Loucy (cell line): ENCODE measurements at regions not wholly inside any gene's neighbourhood (a gene's known extent, or its start where the extent isn't known, plus 50 kb on each side); places are given as distances from the start of the nearest gene placed in this dataset.

ENCODE experiments used
- H2AFZ ChIP-seq: fragments of 200-600 bp; sonication (generic); 2 replicates; pipeline ENCODE4 v1.6.0; 2016; ENCODE audit warnings: antibody characterized with exemption, mild to moderate bottlenecking, low read length, moderate library complexity
- H3F3A ChIP-seq: fragments of 200-600 bp; 2 replicates; pipeline ENCODE4 v1.6.0; 2016; ENCODE audit warnings: antibody characterized with exemption, low read depth, mild to moderate bottlenecking
- H3K27me3 ChIP-seq: fragments of 200-600 bp; sonication (generic); 2 replicates; pipeline ENCODE4 v1.6.1; 2014; ENCODE audit warnings: low read length, mild to moderate bottlenecking; ENCODE audit not compliant: insufficient read depth, poor library complexity, severe bottlenecking
- H3K36me3 ChIP-seq: fragments of 200-600 bp; sonication (generic); 2 replicates; pipeline ENCODE4 v1.6.1; 2016; ENCODE audit warnings: low read length; ENCODE audit not compliant: insufficient read depth
- H3K4me1 ChIP-seq: fragments of 200-600 bp; sonication (generic); 2 replicates; pipeline ENCODE4 v1.5.1; 2014; ENCODE audit warnings: low read length, mild to moderate bottlenecking; ENCODE audit not compliant: insufficient read depth, poor library complexity, severe bottlenecking
- H3K4me2 ChIP-seq: fragments of 200-600 bp; sonication (generic); 2 replicates; pipeline ENCODE4 v1.6.0; 2014; ENCODE audit warnings: antibody characterized with exemption, low read length, low read depth, mild to moderate bottlenecking; ENCODE audit not compliant: poor library complexity, severe bottlenecking
- H3K4me3 ChIP-seq: fragments of 200-600 bp; sonication (generic); 2 replicates; pipeline ENCODE4 v1.5.1; 2014; ENCODE audit warnings: low read length, mild to moderate bottlenecking, mixed read lengths; ENCODE audit not compliant: poor library complexity, severe bottlenecking
- H3K79me2 ChIP-seq: fragments of 200-600 bp; sonication (generic); 2 replicates; pipeline ENCODE4 v1.6.1; 2014; ENCODE audit warnings: low read length; ENCODE audit not compliant: insufficient read depth
- H3K9ac ChIP-seq: fragments of 200-600 bp; sonication (generic); 2 replicates; pipeline ENCODE4 v1.6.0; 2014; ENCODE audit warnings: mild to moderate bottlenecking, low read depth, low read length, moderate library complexity; ENCODE audit not compliant: poor library complexity, severe bottlenecking
- H3K9me2 ChIP-seq: fragments of 200-600 bp; sonication (generic); replicated peaks from 2 replicates; pipeline ENCODE4 v1.6.1; 2016; ENCODE audit warnings: low read depth, low read length, mixed read lengths
- H3K9me3 ChIP-seq: fragments of 200-600 bp; sonication (generic); 2 replicates; pipeline ENCODE4 v1.6.1; 2014; ENCODE audit warnings: mild to moderate bottlenecking, antibody characterized with exemption, low read length, low read depth; ENCODE audit not compliant: insufficient read depth
- H4K20me1 ChIP-seq: fragments of 200-600 bp; sonication (generic); 2 replicates; pipeline ENCODE4 v1.6.0; 2014; ENCODE audit warnings: antibody characterized with exemption, low read length, mild to moderate bottlenecking; ENCODE audit not compliant: insufficient read depth, poor library complexity, severe bottlenecking
- CTCF ChIP-seq: fragments of 200-600 bp; sonication (generic); conservative IDR thresholded peaks from 2 replicates; pipeline ENCODE4 v1.5.1; 2014; ENCODE audit warnings: mild to moderate bottlenecking, antibody characterized with exemption, low read length
- EZH2phosphoT487 ChIP-seq: fragments of 200-600 bp; IDR thresholded peaks from 2 replicates; pipeline ENCODE4 v1.6.1; 2018; ENCODE audit warnings: antibody characterized with exemption, mild to moderate bottlenecking, moderate library complexity, borderline replicate concordance

GRCh38 chr21:16199539-16199938 lies 469.8 kb downstream of the USP25 start:
- H3K9me3 ChIP-seq: no peaks in the 10 kb centered on the region

GRCh38 chr21:16201718-16202117 lies 471.9 kb downstream of the USP25 start:
- no peaks in the 10 kb centered on the region for H4K20me1 ChIP-seq
- H3K9me2 ChIP-seq: no peaks in the 10 kb centered on the region

More at GRCh38 chr21:16199539-16199938, 469.8 kb downstream of the USP25 start:
- H3K9ac ChIP-seq: no peak overlapping the region
- H3K36me3 ChIP-seq: no peaks in the 10 kb centered on the region
- H4K20me1 ChIP-seq: no peaks in the 10 kb centered on the region
- TF ChIP-seq CTCF (no peak), EZH2phosphoT487 (no peak)
- no peaks in the 10 kb centered on the region for H3K27me3 ChIP-seq
- no peaks in the 10 kb centered on the region for H3K9me2 ChIP-seq
- no peaks in the 10 kb centered on the region for H3K79me2 ChIP-seq
- no peak overlapping the region for H2AFZ ChIP-seq
- no peak overlapping the region for H3K4me3 ChIP-seq
- no peak overlapping the region for H3K4me2 ChIP-seq
- H3K4me1 ChIP-seq: no peaks in the 10 kb centered on the region
- no peaks in the 10 kb centered on the region for H3F3A ChIP-seq

GRCh38 chr21:16205527-16205926 lies 475.7 kb downstream of the USP25 start:
- TF ChIP-seq EZH2phosphoT487: no peak
- no peak for TF ChIP-seq CTCF
- Histone ChIP-seq H3K4me3 (no peak overlapping the region), H3K79me2 (no peaks in the 10 kb centered on the region), H3K27me3 (no peaks in the 10 kb centered on the region), H3K4me2 (no peak overlapping the region), H2AFZ (no peak overlapping the region), H3F3A (no peaks in the 10 kb centered on the region), H4K20me1 (no peaks in the 10 kb centered on the region), H3K9ac (no peak overlapping the region), H3K36me3 (no peaks in the 10 kb centered on the region), H3K4me1 (no peaks in the 10 kb centered on the region), H3K9me3 (no peaks in the 10 kb centered on the region), H3K9me2 (no peaks in the 10 kb centered on the region)

More at GRCh38 chr21:16201718-16202117, 471.9 kb downstream of the USP25 start:
- TF ChIP-seq EZH2phosphoT487 (no peak), CTCF (no peak)
- H3K79me2 ChIP-seq: no peaks in the 10 kb centered on the region
- no peak overlapping the region for H3K9ac ChIP-seq
- H3F3A ChIP-seq: no peaks in the 10 kb centered on the region
- no peaks in the 10 kb centered on the region for H3K4me1 ChIP-seq
- H3K4me3 ChIP-seq: no peak overlapping the region
- H3K9me3 ChIP-seq: no peaks in the 10 kb centered on the region
- no peaks in the 10 kb centered on the region for H3K36me3 ChIP-seq
- no peaks in the 10 kb centered on the region for H3K27me3 ChIP-seq
- H3K4me2 ChIP-seq: no peak overlapping the region
- no peak overlapping the region for H2AFZ ChIP-seq
